Stomach (tissue), 8 donors: ENCODE measurements at regions not wholly inside any gene's neighbourhood (a gene's known extent, or its start where the extent isn't known, plus 50 kb on each side); places are given as distances from the start of the nearest gene placed in this dataset.

Experiments used
- DNase-seq, 2 donors: peaks; one replicate each; pipeline versions ENCODE4 v3.0.0 to v3.0.0-alpha.2; 2013 to 2019
- H3K27ac ChIP-seq, 5 donors: fragments of 200-600 bp in 4 of 5; sonication (generic) in 4 of 5; one replicate each; pipeline ENCODE4 v1.5.1; 2013 to 2019; ENCODE audit warnings: mild to moderate bottlenecking in 1 of 5, moderate library complexity in 1 of 5
- H3K27me3 ChIP-seq, 3 donors: fragments of 200-600 bp; sonication (generic); one replicate each; pipeline ENCODE4 v1.5.1; 2017 to 2019; ENCODE audit warnings: mixed run types in 1 of 3
- H3K36me3 ChIP-seq, 4 donors: fragments of 200-600 bp; sonication (generic); 1 replicate in 3 of 4; 2 replicates in 1 of 4; pipeline ENCODE4 v1.5.1; 2016 to 2019
- H3K4me1 ChIP-seq, 4 donors: fragments of 200-600 bp; sonication (generic); one replicate each; pipeline ENCODE4 v1.5.1; 2016 to 2019
- H3K4me3 ChIP-seq, 4 donors: fragments of 200-600 bp; sonication (generic) in 3 of 4; one replicate each; pipeline ENCODE4 v1.5.1; 2016 to 2019; ENCODE audit warnings: mild to moderate bottlenecking in 1 of 4
- H3K9me3 ChIP-seq, 4 donors: fragments of 200-600 bp; sonication (generic); one replicate each; pipeline ENCODE4 v1.5.1; 2016 to 2019
- CTCF ChIP-seq, 7 experiments: fragments of 450-650 bp in 4 of 7; fragments of 200-600 bp in 3 of 7; sonication (generic) in 3 of 7; IDR thresholded peaks; one replicate each; pipeline ENCODE4 v1.5.1; 2016 to 2019; ENCODE audit warnings: antibody characterized with exemption in 7 of 7, control low read depth in 2 of 7, mild to moderate bottlenecking in 1 of 7
- EP300 ChIP-seq: sonication (generic); formaldehyde crosslinking; IDR thresholded peaks from one replicate; pipeline ENCODE4 v1.6.1; 2017; ENCODE audit warnings: antibody characterized with exemption
- POLR2A ChIP-seq, 4 donors: fragments of 450-650 bp; IDR thresholded peaks; one replicate each; pipeline ENCODE4 v1.6.1; 2016; ENCODE audit warnings: antibody characterized with exemption in 4 of 4, control low read depth in 2 of 4, mild to moderate bottlenecking in 1 of 4, moderate library complexity in 1 of 4
- POLR2AphosphoS5 ChIP-seq, 3 donors: sonication (generic); formaldehyde crosslinking; IDR thresholded peaks; one replicate each; pipeline ENCODE4 v1.6.1; 2016; ENCODE audit warnings: antibody characterized with exemption in 3 of 3
- WGBS, 5 donors: extraction: QIAGEN DNeasy Blood & Tissue Kit in 3 of 5; methylation state at CpG; one replicate each; pipeline versions ENCODE4 v1.1.5 to v1.1.7; 2013 to 2018; 5-methylcytosine and 5-hydroxymethylcytosine counted together
- intact Hi-C: fragments of 100-400 bp; cut with DNase I; formaldehyde crosslinking; loops from one replicate; pipeline ENCODE4 v1.15.1; 2023; ENCODE audit warnings: low total_unique reads
- donor health status: healthy with polysubstance abuse.
- donor health status: Bipolar disorder and iron deficiency.
- donor health status: healthy.

- Histone ChIP-seq H3K36me3 (no peaks in the 10 kb centered on the region), H3K4me3 (no peak overlapping the region), H3K27ac (no peak overlapping the region), H3K27me3 (no peaks in the 10 kb centered on the region), H3K4me1 (no peaks in the 10 kb centered on the region), H3K9me3 (no peaks in the 10 kb centered on the region)
- TF ChIP-seq CTCF (IDR thresholded peaks at IDR 0.05): no peak
- no peak for TF ChIP-seq EP300
- no peak for TF ChIP-seq POLR2A (IDR thresholded peaks at IDR 0.05)
- peak in 1 of 3 donors; percentile 5 for TF ChIP-seq POLR2AphosphoS5 (IDR thresholded peaks at IDR 0.05)
- no peak for DNase-seq
- 47 to 75% (median 58%) methylated on average over 1 of the region's 1 CpG for WGBS, 5 donors
- intact Hi-C loops: no loop called here
These were observed 88.6 kb upstream of the WDR1 start for GRCh38 chr4:10205223-10205622.

- WGBS, 5 donors: 89 to 94% (median 91%) methylated on average over 7 to 9 of the region's 9 CpGs
- no peaks in the 10 kb centered on the region for H3K9me3 ChIP-seq
- no peaks in the 10 kb centered on the region for H3K36me3 ChIP-seq
- no peak overlapping the region for H3K27ac ChIP-seq
- no peaks in the 10 kb centered on the region for H3K4me1 ChIP-seq
- no peak overlapping the region for H3K4me3 ChIP-seq
- H3K27me3 ChIP-seq: no peaks in the 10 kb centered on the region
- no peak for DNase-seq
- TF ChIP-seq EP300 (no peak), CTCF (IDR thresholded peaks at IDR 0.05) (no peak), POLR2AphosphoS5 (IDR thresholded peaks at IDR 0.05) (no peak), POLR2A (IDR thresholded peaks at IDR 0.05) (no peak)
- intact Hi-C loops: no loop called here
These were observed 87.9 kb upstream of the WDR1 start for GRCh38 chr4:10204401-10205058.

GRCh38 chr4:10203851-10204250 lies 87.3 kb upstream of the WDR1 start:
- no peak for DNase-seq
- TF ChIP-seq POLR2A (IDR thresholded peaks at IDR 0.05) (no peak), CTCF (IDR thresholded peaks at IDR 0.05) (no peak), POLR2AphosphoS5 (IDR thresholded peaks at IDR 0.05) (no peak), EP300 (no peak)
- 65 to 76% (median 75%) methylated on average over 3 of the region's 3 CpGs for WGBS, 5 donors

GRCh38 chr4:10201381-10202223 lies 85.0 kb upstream of the WDR1 start:
- no peak for TF ChIP-seq POLR2AphosphoS5 (IDR thresholded peaks at IDR 0.05)
- no peak for TF ChIP-seq POLR2A (IDR thresholded peaks at IDR 0.05)
- TF ChIP-seq EP300: no peak
- TF ChIP-seq CTCF (IDR thresholded peaks at IDR 0.05): no peak
- no peaks in the 10 kb centered on the region for H3K27me3 ChIP-seq
- no peak overlapping the region for H3K4me3 ChIP-seq
- DNase-seq: no peak
- WGBS, 5 donors: 76 to 86% (median 76%) methylated on average over 4 of the region's 4 CpGs
- no peak overlapping the region for H3K27ac ChIP-seq
- intact Hi-C loops: no loop called here
- no peaks in the 10 kb centered on the region for H3K36me3 ChIP-seq
- no peaks in the 10 kb centered on the region for H3K4me1 ChIP-seq
- H3K9me3 ChIP-seq: no peaks in the 10 kb centered on the region

More at GRCh38 chr4:10203851-10204250, 87.3 kb upstream of the WDR1 start:
- H3K4me1 ChIP-seq: no peaks in the 10 kb centered on the region
- H3K27ac ChIP-seq: no peak overlapping the region
- no peaks in the 10 kb centered on the region for H3K27me3 ChIP-seq
- no peaks in the 10 kb centered on the region for H3K9me3 ChIP-seq
- no peak overlapping the region for H3K4me3 ChIP-seq
- intact Hi-C loops: no loop called here
- no peaks in the 10 kb centered on the region for H3K36me3 ChIP-seq
